ENCODE measurements at regions not wholly inside any gene's neighbourhood (a gene's known extent, or its start where the extent isn't known, plus 50 kb on each side); places are given as distances from the start of the nearest gene placed in this dataset.

- TF ChIP-seq ZNF19 (tag by site-specific recombination; IDR thresholded peaks at IDR 0.05; ENCODE audit: low read depth) (no peak), ZNF791 (tag by site-specific recombination; IDR thresholded peaks at IDR 0.05) (no peak), ZNF629 (tag by site-specific recombination; IDR thresholded peaks at IDR 0.05) (no peak), ZNF561 (tag by site-specific recombination; IDR thresholded peaks at IDR 0.05; ENCODE audit: borderline replicate concordance) (no peak), OVOL3 (tag by site-specific recombination; IDR thresholded peaks at IDR 0.05) (no peak), ZNF292 (tag by site-specific recombination; IDR thresholded peaks at IDR 0.05; ENCODE audit: borderline replicate concordance, low read depth) (no peak), ZNF174 (tag by site-specific recombination; IDR thresholded peaks at IDR 0.05) (no peak), ZNF148 (tag by site-specific recombination; IDR thresholded peaks at IDR 0.05; ENCODE audit: borderline replicate concordance) (no peak), ZNF239 (tag by site-specific recombination; IDR thresholded peaks at IDR 0.05) (no peak), ZNF24 (tag by site-specific recombination; IDR thresholded peaks at IDR 0.05) (no peak), ZNF433 (tag by site-specific recombination; IDR thresholded peaks at IDR 0.05; ENCODE audit: low read depth) (no peak), ZNF2 (tag by site-specific recombination; IDR thresholded peaks at IDR 0.05) (no peak), ZNF664 (tag by site-specific recombination; IDR thresholded peaks at IDR 0.05) (no peak), ZFHX2 (tag by site-specific recombination; conservative IDR thresholded peaks at IDR 0.05) (no peak), ZNF580 (tag by site-specific recombination; IDR thresholded peaks at IDR 0.05) (no peak), REPIN1 (tag by site-specific recombination; IDR thresholded peaks at IDR 0.05; ENCODE audit: low read depth) (no peak), ZNF404 (tag by site-specific recombination; IDR thresholded peaks at IDR 0.05) (no peak), ZEB2 (tag by site-specific recombination; IDR thresholded peaks at IDR 0.05) (no peak), ZNF26 (tag by site-specific recombination; IDR thresholded peaks at IDR 0.05) (no peak)
- Histone ChIP-seq H3K4me1 (ENCODE audit: control insufficient read depth, insufficient read depth, low read length) (no peaks in the 10 kb centered on the region), H3K9me3 (ENCODE audit: control insufficient read depth, insufficient read depth, low read depth, low read length) (no peaks in the 10 kb centered on the region), H3K4me3 (ENCODE audit: low read depth, low read length) (no peak overlapping the region), H3K27ac (ENCODE audit: extremely low read depth, low read depth, low read length) (no peak overlapping the region), H3K36me3 (ENCODE audit: control insufficient read depth in 2 of 2, insufficient read depth in 1 of 2, low read length in 2 of 2) (no peaks in the 10 kb centered on the region)
- ChIA-PET POLR2A (no interaction called here), CTCF (no interaction called here)
These were observed 75.4 kb upstream of the LRATD1 start for GRCh38 chr2:14557111-14557510.

GRCh38 chr2:14557916-14558315 is 74.6 kb upstream of the LRATD1 start:
- ChIA-PET POLR2A (no interaction called here), CTCF (no interaction called here)
- Histone ChIP-seq H3K36me3 (ENCODE audit: control insufficient read depth in 2 of 2, insufficient read depth in 1 of 2, low read length in 2 of 2) (no peaks in the 10 kb centered on the region), H3K9me3 (ENCODE audit: control insufficient read depth, insufficient read depth, low read depth, low read length) (no peaks in the 10 kb centered on the region), H3K27ac (ENCODE audit: extremely low read depth, low read depth, low read length) (no peak overlapping the region), H3K4me1 (ENCODE audit: control insufficient read depth, insufficient read depth, low read length) (no peaks in the 10 kb centered on the region), H3K4me3 (ENCODE audit: low read depth, low read length) (no peak overlapping the region)
- no peak for TF ChIP-seq ZFP3 (tag by site-specific recombination; IDR thresholded peaks at IDR 0.05; ENCODE audit: low read depth)
- no peak for TF ChIP-seq REST (tag by site-specific recombination; IDR thresholded peaks at IDR 0.05)
- no peak for TF ChIP-seq ZNF624 (tag by site-specific recombination; IDR thresholded peaks at IDR 0.05)
- TF ChIP-seq PRDM6 (tag by site-specific recombination; IDR thresholded peaks at IDR 0.05): no peak
- no peak for TF ChIP-seq ZNF24 (tag by site-specific recombination; IDR thresholded peaks at IDR 0.05)
- TF ChIP-seq ZEB2 (tag by site-specific recombination; IDR thresholded peaks at IDR 0.05): no peak
- no peak for TF ChIP-seq ZNF792 (tag by site-specific recombination; IDR thresholded peaks at IDR 0.05)
- TF ChIP-seq ZBTB20 (tag by site-specific recombination; IDR thresholded peaks at IDR 0.05): no peak
- TF ChIP-seq ZSCAN5A (tag by site-specific recombination; IDR thresholded peaks at IDR 0.05): no peak
- no peak for TF ChIP-seq ZNF514 (tag by site-specific recombination; IDR thresholded peaks at IDR 0.05)
